Embryonic facial prominence (tissue), 1 donor: ENCODE measurements at regions not wholly inside any gene's neighbourhood (a gene's known extent, or its start where the extent isn't known, plus 50 kb on each side); places are given as distances from the start of the nearest gene placed in this dataset.
"Not testable (repeated sequence)": the region's sequence is repeated elsewhere in the genome, so short reads cannot be mapped to it uniquely, and the experiment has no call there.

Experiments used
- DNase-seq: peaks from one replicate; pipeline ENCODE4 v3.0.0-alpha.2; 2016; ENCODE audit errors: extremely low spot score

DNA sequence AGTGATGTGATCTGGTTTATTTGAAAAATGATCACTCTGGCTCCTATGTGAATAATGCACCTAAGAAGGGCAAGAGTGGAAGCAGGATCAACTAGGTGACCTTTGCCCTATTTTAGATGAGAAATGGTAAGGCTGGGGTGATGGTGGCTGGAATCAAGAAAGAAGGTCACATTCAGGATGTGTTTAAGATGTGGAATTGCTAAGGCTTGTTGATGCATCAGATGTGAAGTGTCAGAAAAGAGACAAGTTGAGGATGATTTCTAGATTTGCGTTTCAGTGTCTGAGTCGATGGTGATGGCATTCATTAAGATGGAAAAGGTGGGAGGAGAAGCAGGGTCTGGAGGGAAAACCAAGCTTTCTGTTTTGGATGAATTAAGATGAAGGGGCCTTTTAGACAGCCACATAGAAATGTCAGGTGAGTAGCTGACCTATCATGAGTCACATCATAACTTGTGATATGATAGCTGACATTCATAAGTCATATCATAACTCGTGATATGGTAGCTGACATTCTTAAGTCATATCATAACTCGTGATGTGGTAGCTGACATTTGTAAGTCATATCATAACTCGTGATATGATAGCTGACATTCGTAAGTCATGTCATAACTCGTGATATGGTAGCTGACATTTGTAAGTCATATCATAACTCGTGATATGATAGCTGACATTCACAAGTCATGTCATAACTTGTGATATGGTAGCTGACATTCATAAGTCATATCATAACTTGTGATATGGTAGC, 101.2 kb upstream of the SEC11C start:
- no peak for DNase-seq

DNA sequence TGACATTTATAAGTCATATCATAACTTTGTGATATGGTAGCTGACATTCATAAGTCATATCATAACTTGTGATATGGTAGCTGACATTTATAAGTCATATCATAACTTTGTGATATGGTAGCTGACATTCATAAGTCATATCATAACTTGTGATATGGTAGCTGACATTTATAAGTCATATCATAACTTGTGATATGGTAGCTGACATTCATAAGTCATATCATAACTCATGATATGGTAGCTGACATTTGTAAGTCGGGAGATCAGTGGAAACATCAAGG, 100.7 kb upstream of the SEC11C start:
- DNase-seq = not testable (repeated sequence)

DNA sequence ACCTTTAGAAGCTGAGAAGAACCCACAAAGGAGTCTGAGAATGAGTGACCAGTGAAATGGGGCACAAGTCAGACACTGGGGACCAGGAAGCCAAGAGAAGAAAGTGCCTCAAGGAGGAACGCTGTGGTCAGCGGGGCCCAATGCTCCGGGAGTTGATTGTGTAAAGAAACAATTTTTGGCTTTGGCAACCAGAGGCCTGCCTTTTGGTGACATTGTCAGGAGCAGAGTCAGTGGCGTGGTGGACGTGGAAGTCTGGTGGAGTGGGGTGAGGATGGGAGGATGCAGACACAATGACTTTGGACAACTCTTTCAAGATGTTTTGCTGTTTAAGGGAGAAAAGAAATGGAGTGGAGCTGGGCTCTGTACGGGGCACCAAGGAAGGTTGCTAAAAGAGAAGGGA, 100.2 kb upstream of the SEC11C start:
- no peak for DNase-seq

DNA sequence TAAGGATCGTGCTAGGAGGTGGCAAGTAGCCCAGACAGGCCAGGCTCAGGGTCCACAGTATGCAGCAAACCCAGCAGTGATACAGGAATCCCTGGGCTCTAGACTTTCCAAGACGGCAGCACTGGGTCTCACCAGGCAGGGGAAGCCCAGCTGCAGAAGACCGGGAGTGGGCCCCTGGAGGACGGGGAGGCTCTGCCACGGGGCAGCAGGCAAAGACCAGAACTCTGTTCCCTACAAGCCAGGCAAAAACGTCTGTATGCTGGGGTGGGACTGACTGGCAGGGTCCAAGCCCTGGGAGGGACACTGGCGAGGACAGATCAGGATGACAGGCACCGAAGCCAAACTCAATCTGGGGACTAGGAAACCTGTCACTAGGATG, 98.9 kb upstream of the SEC11C start:
- no peak for DNase-seq

DNA sequence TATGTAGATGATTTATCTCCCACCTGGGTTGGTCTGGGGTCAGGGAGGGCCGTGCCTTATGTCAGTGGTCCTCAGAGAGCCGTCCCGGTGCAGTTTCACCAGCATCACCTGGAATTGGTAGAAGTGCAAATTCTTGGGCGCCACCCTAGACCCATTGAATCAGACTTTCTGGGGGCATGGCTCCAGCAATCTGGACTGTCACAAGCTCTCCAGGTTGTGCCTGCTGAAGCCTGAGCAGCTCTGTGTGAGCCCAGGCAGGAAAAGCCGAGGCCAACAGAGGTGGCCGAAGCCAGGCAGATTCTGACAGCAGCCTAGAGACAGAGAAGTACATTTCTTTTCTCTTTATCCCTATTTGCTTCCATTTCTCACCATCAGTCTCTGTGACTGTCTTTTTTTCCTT, 98.4 kb upstream of the SEC11C start:
- DNase-seq = no peak

DNA sequence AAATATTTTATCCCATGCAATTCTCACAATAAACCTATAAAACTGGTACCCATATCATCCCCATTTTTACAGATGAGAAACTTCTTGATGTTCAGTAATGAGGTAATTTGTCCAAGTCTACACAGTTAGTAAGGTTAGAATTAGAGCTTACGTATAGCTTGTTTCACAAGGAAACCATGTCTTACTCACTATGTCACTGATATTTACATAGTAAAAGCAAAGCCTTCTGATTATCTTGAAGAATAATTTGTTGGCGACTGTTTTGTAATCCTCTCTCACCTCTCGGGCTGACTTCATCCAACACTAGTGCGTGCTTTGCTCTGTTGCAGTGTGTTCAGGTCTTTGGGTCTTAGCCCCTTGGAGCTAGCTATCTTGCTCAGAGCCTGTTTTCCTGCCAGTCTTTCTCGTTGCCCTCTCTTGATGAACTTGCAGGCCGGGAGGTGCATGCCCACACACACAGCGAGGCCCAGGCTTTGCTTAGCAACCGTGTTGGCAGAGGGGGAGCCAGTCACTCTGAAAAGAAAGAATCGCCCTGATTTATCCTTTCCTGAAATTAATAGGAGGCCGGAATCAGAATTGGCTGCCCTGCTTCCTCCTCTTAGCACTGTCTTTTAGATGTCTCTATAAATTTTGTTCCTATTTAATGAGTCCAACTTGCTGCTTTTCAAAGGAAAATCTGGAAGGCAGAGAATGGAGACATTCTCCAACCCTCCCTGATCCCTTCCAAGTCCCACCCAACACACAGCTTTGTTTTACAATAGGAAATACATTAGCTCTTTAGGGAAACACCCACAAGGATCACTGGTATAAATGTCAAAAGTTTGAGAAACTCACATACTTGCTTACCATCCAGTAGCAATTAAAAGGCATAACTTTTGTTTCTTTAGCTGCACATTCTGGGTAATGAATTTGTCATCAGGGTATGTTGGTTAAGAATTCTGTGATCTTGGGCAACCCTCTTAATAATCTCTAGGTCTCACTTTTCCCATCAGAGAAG, 97.6 kb upstream of the SEC11C start:
- DNase-seq = no peak

DNA sequence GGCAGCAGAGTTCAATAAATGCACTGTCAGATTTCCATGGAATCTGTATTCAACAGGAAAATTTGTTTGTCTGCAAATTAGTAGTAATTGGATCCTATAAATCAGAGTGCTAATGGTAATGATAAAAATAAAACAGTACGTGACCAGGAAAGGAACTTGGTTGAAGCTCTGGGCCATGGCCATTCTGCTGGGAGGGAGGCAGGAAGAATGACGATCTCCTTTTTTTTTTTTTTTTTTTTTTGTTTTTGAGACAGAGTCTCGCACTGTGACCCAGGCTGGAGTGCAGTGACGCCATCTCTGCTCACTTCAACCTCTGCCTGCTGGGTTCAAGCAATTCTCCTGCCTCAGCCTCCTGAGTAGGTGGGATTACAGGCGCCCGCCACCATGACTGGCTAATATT, 94.8 kb upstream of the SEC11C start:
- DNase-seq = no peak

DNA sequence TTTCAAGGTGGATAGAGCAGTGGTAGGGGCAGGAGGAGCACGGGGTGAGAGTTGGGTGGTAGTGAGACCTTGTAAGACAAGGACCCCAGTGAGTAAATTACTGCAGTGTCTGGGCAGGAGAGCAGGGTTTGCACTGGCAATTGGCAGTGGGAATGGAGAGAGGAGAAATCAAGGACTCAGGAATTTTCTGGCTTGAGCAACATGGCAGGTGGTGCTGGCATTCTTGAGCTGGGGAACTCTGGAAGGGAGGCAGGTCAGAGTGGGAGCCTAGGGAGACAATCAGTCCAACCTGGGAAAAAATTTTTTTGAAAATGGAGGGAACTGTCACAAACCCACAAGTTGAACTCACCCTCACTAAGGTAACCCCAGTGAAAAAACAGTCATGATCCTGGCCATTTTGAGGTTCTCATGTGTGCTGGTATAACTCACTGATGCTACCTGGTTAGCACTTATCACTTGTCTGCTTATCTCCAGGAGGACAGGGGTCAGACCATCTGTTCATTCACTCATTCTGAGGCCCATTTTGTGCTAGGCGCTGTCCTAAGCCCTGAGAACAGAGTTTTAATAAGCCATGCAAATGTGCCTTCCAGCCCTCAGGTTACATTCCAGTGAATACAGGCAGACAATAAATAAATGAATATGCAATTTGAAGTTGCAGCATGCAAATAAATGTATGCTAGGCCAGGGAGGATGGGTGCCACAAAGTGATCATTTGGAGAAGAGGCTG, 92.2 kb upstream of the SEC11C start:
- no peak for DNase-seq

DNA sequence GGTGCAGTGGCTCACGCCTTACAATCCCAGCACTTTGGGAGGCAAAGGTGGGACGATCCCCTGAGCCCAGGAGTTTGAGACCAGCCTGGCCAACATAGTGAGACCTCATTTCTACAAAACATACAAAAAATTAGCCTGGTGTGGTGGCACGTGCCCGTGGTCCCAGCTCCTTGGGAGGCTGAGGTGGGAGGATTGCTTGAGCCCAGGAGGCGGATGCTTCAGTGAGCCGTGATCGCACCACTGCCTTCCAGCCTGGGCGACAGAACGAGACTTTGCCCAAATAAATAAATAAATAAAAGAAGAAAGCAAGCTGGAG, 91.7 kb upstream of the SEC11C start:
- DNase-seq = no peak

DNA sequence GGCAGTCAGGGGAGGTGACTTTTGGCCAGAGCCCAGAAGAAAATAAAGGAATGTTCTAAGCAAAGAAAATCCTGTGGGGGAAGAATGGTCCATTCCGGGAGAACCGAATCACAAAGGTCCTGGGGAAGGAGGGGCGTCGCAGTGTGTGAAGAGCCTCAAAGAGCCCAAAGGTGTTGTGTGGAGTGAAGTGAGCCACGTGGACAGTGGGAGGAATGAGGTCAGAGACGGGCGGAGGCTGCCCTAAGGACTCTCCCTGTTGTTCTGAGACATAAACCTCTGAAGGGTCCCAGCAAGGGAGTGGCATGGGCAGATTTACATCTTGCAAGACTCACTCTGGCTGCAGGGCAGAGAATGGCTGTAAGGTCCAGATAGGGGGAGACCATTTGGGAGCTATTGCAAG, 91.3 kb upstream of the SEC11C start:
- DNase-seq = no peak

DNA sequence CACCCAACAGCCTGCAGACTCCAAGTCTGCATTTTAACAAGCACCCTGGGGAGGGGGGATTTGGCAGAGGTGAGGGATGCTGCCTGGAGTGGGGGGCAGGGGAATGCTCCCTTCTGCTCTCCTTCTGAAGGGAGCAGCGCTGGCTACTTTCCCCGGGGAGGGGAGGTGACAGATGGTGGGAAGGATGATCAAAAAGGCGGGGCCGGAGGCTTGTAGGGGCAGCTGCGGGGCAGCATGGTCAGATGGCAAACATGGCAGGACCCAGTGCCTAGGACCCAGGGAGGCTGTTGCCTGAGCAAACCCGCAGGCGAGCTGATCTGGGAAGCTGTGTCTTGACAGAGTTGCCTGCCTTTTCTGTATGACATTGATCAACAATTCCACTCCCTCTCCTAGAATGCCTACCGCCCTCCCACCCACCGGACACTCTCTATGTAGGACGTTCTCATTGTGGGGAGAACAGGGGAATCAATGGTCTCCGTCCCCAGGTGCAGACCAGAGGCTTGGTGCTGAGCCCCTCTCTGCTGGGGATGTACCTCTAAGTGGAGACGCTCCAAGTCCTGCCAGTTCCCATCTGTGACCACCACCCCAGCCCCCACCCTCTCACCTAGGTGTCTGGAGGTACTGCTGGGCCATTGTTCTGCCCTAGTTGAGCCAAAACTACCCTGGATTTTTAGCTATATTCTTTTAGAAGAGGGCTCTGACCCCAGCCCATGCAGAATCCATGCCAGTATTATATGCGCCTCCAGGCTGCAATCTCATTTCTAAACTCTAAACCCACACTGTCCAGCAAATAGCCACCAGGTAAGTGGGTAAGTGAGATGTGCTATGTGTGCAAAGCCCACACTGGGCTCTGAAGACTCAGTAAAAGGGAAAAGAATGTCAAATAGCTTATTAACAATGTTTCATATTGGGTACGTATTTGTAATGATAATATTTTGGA, 89.7 kb upstream of the SEC11C start:
- no peak for DNase-seq

DNA sequence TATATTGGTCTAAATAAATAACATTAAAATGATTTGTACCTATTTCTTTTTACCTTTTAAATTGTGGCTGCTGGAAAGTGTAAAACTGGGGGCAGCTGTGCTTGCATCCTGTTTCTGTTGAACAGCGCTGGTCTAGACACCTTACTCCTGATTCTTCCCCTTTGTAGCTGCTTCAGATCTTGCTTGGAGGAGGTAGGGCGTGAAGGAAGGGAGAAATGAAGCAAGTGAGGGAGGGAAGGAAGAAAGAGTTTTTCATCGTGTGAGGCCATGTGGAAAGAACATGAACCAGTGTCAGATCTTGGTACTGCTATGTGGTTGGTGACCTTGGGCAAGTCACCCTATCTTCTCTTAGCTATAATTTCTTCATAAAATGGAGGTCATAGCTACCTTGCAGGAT, 89.0 kb upstream of the SEC11C start:
- DNase-seq = no peak

DNA sequence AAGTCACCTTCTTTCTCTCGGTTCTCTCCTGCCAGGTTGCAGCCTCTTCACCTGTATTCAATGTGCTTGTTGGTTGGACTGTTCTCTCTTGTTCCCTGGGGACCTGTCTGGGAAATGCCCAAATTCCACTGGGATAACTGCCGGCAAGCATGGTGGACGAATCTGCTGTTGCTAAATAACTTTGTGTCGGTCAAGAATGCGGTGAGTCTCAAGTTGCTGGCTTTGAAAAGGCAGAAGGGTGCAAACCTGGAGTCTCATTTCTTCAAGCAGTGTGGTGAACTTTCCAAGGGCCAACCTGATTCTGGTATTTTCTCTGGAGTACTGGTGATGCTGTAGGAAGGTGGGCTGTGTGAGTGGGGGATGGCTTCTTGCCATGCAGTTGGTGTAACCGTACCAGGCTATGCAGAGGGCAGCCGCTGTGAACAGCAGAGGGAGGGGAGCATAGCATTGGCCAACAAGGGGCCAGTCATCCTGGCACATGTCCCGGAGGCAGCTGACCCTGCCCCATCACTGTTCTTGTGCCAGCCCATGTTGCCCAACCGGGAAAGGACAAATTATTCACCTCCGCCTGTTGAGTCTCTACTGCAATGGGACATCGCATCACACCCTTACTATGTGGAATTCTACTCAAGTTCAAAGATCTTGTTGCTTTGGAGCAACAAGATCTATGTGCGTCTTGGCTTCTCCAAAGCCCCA, 88.1 kb upstream of the SEC11C start:
- no peak for DNase-seq

DNA sequence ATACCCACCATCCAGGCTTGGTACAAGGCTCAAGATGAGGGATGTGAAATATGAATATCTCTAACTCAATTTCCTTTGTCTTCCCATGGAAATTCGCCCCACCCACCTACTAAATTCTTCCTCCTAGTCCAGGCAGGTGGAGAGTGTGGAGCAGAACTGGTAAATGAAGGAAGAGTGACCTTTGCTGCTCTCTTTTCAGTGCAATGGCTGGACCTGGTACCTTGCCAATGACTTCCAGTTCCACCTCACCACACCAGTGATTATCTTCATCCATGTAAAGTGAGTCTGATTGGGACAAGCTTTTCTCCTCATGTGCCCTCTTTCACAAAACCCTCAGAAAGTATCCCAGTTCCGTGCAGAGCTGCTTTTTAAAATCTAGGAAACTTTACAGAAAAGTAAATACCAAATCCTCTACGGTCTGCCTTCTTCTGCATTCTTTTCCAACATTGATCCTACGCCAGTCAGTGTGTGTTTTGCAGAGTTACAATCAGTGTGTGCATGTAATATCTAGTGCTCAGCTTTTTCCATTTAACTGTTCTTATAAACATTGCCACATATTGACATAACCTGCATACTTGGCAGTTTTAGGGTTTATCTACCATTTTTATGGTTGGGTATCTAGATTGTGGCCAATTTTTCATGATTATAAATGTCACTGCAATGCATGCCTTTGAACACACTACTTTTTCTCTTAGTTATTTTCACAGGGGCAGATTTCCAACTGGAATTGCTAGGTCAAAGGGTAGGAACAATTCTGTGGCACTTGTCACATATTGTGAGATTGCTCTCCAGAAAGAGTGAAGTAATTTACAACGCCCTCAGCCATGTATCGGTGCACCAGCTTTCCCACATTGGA, 86.5 kb upstream of the SEC11C start:
- peak; percentile 72 for DNase-seq

DNA sequence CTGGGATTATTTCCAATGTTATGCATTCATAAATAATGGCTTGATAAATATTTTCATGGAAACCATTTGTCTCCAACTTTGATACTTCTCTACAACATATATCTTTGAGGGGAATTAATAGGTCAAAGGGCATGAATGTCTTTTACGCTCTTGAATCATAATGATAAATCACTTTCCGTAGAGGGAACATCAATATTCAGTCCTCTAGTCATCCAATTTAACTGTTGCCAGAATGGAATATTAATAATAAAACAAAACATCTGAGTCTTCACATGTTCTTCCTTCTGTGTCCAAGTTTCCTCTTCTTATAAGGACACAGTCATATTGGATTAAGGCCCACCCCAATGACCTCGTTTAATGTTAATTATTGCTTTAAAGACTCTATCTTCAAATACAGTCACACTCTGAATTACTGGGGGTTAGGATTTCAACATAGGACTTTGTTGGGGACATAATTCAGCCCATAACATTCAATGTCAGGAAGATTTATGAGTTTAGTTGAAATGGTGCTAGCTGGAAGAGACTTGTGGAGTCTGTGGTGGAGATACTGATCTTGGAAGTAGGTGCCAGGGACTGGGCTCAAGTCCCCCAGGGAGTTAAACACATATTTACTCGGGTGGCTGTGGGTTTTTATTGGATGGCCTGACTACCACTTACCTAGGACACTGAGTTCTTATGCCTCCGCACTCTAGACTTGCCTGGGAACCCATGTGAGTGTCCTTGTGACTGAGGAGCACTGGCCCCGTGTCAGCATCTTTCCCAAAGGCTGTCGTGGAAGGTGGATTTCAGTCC, 85.0 kb upstream of the SEC11C start:
- DNase-seq = no peak

DNA sequence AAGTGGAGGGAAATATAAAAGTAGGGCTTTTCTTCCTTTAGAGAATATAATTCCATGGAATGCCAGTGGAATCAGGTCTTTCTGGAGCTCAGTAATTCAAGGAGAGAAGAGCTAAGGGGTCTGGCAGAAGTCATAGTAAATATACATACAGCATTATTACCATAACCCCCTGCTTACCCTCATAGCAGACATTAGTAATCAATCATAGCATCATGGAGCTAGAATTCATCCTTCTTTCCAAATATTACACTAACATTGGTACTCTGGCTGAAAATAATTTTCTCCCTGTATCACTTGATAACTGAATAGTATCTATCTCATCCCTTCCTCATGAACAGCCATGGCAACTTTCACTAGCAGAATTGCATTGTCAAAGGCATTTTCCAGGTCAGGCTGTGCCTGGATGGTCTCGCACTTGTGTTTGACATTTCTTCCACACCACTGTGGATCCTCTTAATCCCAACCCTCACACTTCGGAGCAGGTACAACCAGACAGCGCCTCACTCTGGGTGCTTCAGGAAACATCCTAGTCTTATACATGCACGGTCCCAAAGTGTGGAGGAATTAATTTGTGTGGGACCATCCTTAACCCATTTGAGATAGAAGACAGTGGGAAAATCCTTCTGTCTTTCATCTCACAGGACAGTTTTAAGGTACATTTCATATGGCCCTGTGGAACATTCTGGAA, 84.2 kb upstream of the SEC11C start:
- DNase-seq = no peak

DNA sequence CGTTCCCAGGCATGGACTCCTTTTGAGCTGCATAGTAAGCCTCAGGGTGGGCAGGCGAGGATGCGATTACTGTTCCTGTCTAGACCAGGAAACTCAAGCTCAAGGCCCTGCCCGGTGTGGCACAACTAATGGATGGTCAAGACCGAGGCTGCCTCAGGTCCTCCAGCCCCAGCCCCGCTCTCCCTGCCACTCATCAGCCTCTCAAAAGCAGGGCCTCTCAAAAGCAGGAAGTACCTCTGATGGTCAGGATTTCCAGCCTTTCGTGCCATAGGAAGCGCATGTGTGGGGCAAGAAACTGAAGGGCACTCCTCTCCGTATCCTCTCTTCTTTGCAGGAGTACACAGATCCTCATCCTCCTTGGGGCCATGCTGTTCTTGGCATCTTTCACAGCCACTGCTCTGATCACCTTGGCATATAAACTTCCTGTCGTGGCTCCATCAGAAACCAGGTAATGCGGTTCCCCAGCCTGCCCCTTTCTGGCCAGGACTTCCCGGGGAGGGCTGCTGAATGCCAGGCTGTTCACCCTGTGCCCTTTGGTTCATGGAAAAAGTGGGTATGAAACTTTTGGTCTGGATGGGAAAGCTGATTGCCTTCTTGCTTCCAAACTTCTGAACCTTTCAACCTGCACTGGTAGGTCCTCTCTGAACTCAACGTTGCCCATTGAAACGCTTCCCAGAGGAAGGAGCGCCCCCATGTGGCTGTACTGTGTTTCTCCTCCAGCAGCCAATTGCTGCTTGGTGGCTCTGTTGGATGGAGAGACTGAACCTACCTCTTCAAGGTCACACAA, 82.8 kb upstream of the SEC11C start:
- DNase-seq = peak; percentile 20

DNA sequence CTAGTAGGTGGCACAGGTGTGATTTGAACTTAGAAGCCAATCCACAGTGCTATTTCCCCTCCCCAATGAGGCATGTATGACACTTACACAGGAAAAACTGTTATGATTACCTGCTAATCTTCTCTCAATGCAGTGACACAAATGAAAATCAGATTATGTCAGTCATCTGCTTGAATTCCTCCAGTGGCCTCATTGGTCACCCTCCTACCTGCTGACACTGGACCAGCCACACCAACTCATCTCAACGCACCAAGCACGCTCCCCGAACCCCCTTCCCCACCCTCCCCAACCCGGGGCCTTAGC, 82.2 kb upstream of the SEC11C start:
- DNase-seq = no peak
